SK-N-MC (cell line): ENCODE measurements at regions not wholly inside any gene's neighbourhood (a gene's known extent, or its start where the extent isn't known, plus 50 kb on each side); places are given as distances from the start of the nearest gene placed in this dataset.

Experiments used
- EZH2 ChIP-seq: fragments of 200-600 bp; sonication (generic); IDR thresholded peaks from one replicate; pipeline ENCODE4 v1.6.1; 2017; ENCODE audit warnings: antibody characterized with exemption
- POLR2AphosphoS5 ChIP-seq: IDR thresholded peaks from 2 replicates; pipeline ENCODE4 v1.6.1; 2012; ENCODE audit warnings: mild to moderate bottlenecking, low read depth, low read length, borderline replicate concordance

- TF ChIP-seq EZH2 (no peak), POLR2AphosphoS5 (no peak)
Measured at GRCh38 chr9:96027251-96028131, 152.0 kb downstream of the ERCC6L2 start.
